Gastroesophageal sphincter (tissue), 3 donors: ENCODE measurements at regions not wholly inside any gene's neighbourhood (a gene's known extent, or its start where the extent isn't known, plus 50 kb on each side); places are given as distances from the start of the nearest gene placed in this dataset.

Experiments used
- EP300 ChIP-seq: sonication (generic); formaldehyde crosslinking; IDR thresholded peaks from one replicate; pipeline ENCODE4 v1.6.1; 2017; ENCODE audit warnings: antibody characterized with exemption, mild to moderate bottlenecking
- POLR2AphosphoS5 ChIP-seq: sonication (generic); formaldehyde crosslinking; IDR thresholded peaks from one replicate; pipeline ENCODE4 v1.6.1; 2017; ENCODE audit warnings: antibody characterized with exemption
- TF ChIP-seq, protein P1 (sequence below), 4 experiments: fragments of 200-600 bp in 2 of 4; fragments of 450-650 bp in 2 of 4; sonication (generic) in 1 of 4; IDR thresholded peaks; one replicate each; pipeline ENCODE4 v1.5.1; 2017 to 2019; ENCODE audit warnings: antibody characterized with exemption in 4 of 4, mild to moderate bottlenecking in 2 of 4, moderate library complexity in 2 of 4

DNA sequence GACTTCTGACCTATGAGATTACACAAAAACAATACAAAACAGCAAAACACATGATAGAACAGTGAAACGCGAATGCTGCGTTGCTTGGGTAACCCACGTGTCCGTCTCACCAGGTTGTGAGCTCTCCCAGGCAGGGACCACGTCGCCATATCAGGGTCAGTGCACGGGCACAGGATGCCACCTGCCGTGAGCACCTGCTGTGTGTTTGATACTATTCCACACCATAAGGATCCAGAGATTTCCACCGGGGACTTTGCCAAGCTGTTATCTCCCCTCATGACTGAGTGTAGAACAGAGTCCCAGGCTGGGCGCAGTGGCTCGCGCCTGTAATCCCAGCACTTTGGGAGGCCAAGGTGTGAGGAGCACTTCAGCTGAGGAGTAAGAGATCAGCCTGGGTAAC is 288.0 kb downstream of the BMP7 start:
- TF ChIP-seq, protein P1, sequence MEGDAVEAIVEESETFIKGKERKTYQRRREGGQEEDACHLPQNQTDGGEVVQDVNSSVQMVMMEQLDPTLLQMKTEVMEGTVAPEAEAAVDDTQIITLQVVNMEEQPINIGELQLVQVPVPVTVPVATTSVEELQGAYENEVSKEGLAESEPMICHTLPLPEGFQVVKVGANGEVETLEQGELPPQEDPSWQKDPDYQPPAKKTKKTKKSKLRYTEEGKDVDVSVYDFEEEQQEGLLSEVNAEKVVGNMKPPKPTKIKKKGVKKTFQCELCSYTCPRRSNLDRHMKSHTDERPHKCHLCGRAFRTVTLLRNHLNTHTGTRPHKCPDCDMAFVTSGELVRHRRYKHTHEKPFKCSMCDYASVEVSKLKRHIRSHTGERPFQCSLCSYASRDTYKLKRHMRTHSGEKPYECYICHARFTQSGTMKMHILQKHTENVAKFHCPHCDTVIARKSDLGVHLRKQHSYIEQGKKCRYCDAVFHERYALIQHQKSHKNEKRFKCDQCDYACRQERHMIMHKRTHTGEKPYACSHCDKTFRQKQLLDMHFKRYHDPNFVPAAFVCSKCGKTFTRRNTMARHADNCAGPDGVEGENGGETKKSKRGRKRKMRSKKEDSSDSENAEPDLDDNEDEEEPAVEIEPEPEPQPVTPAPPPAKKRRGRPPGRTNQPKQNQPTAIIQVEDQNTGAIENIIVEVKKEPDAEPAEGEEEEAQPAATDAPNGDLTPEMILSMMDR (IDR thresholded peaks at IDR 0.05) = no peak
- no peak for TF ChIP-seq EP300
- TF ChIP-seq POLR2AphosphoS5 = no peak
